SK-N-MC (cell line): ENCODE measurements at regions not wholly inside any gene's neighbourhood (a gene's known extent, or its start where the extent isn't known, plus 50 kb on each side); places are given as distances from the start of the nearest gene placed in this dataset.

Experiments
- DNase-seq: peaks from one replicate; pipeline ENCODE4 v3.0.0-alpha.2; 2011; ENCODE audit warnings: low read depth, low spot score
- H3K27ac ChIP-seq: fragments of 200-600 bp; sonication (generic); 2 replicates; pipeline ENCODE4 v1.5.1; 2016; ENCODE audit warnings: mixed run types
- H3K36me3 ChIP-seq: fragments of 200-600 bp; sonication (generic); 2 replicates; pipeline ENCODE4 v1.6.1; 2017; ENCODE audit warnings: antibody characterized with exemption, low read length, mixed read lengths; ENCODE audit not compliant: insufficient read depth
- H3K4me3 ChIP-seq: fragments of 200-600 bp; sonication (generic); 2 replicates; pipeline ENCODE4 v1.5.1; 2016
- H3K9ac ChIP-seq: fragments of 200-600 bp; sonication (generic); 2 replicates; pipeline ENCODE4 v1.8.0; 2017; ENCODE audit warnings: mixed run types, mixed read lengths; ENCODE audit not compliant: insufficient read length
- H3K9me3 ChIP-seq: fragments of 200-600 bp; sonication (generic); 2 replicates; pipeline ENCODE4 v1.6.1; 2017; ENCODE audit warnings: low read depth, mild to moderate bottlenecking, antibody characterized with exemption, low read length, moderate library complexity, mixed read lengths
- EZH2 ChIP-seq: fragments of 200-600 bp; sonication (generic); IDR thresholded peaks from one replicate; pipeline ENCODE4 v1.6.1; 2017; ENCODE audit warnings: antibody characterized with exemption
- FOXP2 ChIP-seq: optimal IDR thresholded peaks from 2 replicates; pipeline ENCODE3; 2011; ENCODE audit warnings: mild to moderate bottlenecking, moderate library complexity; ENCODE audit not compliant: insufficient read depth; ENCODE audit errors: extremely low read length, control extremely low read depth
- POLR2AphosphoS5 ChIP-seq: IDR thresholded peaks from 2 replicates; pipeline ENCODE4 v1.6.1; 2012; ENCODE audit warnings: mild to moderate bottlenecking, low read depth, low read length, borderline replicate concordance

DNA sequence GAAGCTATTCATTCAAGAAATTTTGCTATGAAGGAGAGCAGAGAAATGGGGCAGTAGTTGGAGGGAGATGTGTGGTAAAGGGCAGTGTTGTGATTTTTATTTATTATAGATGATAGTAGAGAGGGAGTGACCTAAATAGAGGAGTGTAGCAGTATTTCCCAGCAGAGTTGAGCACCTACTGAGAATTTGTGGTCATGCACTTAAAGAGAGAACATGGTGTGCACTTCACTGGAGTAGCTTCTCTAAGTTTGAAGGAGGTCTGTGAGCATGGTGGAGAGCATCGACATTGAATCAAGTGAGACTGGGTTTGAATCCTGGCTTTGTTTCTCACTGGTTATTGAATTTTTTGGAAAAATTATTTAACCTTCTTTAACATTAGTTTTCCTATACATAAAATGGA lies 129.2 kb downstream of the AQP4 start:
- H3K27ac ChIP-seq: no peak overlapping the region
- TF ChIP-seq POLR2AphosphoS5: no peak
- no peak for TF ChIP-seq FOXP2
- TF ChIP-seq EZH2: no peak
- no peak overlapping the region for H3K9ac ChIP-seq
- H3K36me3 ChIP-seq: no peaks in the 10 kb centered on the region
- H3K4me3 ChIP-seq: no peak overlapping the region
- DNase-seq: no peak
- H3K9me3 ChIP-seq: no peaks in the 10 kb centered on the region

DNA sequence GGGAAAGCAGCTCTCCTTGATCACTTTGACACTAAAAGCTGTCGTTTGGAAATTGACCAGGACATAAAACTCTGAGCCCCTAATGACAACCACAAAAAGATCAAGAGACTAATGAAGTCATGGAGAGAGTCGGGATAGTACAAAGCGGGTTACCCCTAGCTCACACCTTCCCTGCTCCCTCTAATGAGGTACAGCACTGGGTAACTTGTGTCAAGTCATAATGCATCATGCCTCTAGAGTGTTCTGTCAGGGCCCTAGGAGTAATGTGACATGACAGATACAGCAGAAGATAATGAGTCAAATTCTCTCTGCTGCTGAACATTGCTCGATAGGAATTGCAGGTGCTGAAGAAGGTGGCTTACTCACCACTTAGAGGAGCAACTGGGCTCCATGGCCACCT lies 130.7 kb downstream of the AQP4 start:
- H3K27ac ChIP-seq: no peak overlapping the region
- H3K36me3 ChIP-seq: no peaks in the 10 kb centered on the region
- no peak for DNase-seq
- H3K4me3 ChIP-seq: no peak overlapping the region
- TF ChIP-seq POLR2AphosphoS5 (no peak), FOXP2 (no peak), EZH2 (no peak)
- H3K9ac ChIP-seq: no peak overlapping the region
- H3K9me3 ChIP-seq: no peaks in the 10 kb centered on the region

DNA sequence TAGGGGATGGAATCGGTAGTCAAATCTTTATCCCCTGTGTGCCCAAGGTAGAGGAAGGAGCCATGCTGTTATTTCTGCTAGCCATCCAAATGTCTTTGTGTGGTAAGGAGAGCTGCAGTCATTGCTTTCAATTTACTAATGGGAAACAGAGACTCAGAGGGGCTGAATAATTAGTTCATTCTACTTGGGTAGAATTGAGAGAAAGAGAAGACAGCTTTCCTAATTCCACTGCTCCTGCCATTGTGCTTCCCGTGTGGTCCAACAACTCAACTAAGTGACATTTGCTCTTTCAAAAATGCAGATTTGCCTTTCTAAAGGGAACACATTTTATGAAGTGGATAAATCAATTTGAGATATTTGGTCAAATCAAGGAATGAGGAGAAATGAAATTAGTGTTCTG lies 136.1 kb downstream of the AQP4 start:
- Histone ChIP-seq H3K4me3 (no peak overlapping the region), H3K9ac (no peak overlapping the region), H3K27ac (no peak overlapping the region), H3K9me3 (no peaks in the 10 kb centered on the region), H3K36me3 (no peaks in the 10 kb centered on the region)
- DNase-seq: no peak
- TF ChIP-seq POLR2AphosphoS5 (no peak), FOXP2 (no peak), EZH2 (no peak)

DNA sequence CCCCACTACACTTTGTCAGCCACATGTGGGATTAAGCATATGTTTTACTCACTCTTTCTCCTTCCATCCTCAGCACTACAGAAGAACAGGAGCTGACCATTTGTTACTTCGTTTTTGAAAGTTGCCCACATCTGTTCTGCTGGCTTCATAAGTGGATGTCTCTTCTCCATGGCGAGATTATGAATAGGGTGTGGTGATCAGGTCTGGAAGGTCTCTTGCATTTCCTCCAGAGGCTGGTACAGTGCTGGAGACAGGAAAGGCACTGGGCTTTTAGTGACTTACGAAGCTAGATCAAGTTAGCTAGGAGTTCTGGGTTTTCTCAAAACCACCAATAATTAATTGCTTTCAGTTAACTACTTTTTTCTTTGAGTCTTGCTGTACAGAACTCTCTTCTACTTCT lies 136.5 kb downstream of the AQP4 start:
- DNase-seq: no peak

DNA sequence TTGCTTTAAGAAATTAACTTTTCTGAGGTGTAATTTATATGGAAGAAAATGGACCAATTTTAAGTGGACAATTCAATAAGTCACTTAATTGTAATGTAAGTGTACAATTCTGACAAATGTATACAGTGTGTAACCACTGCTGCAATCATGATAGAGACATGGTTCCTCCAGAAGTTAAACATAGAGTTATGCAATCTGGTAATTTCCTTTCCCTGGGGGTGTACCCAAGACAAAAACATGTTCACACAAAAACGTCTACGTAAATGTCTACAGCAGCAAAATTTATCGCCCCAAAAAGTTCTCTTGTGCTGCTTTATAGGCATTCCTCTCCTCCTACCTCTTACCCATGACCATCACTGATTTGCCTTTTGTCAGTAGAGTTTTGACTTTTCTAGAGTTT lies 141.5 kb downstream of the AQP4 start:
- Histone ChIP-seq H3K36me3 (no peaks in the 10 kb centered on the region), H3K9me3 (no peaks in the 10 kb centered on the region), H3K4me3 (0 out of 2 replicates have a peak overlapping the region, but pooled peaks have one; percentile 12), H3K27ac (no peak overlapping the region), H3K9ac (no peak overlapping the region)
- TF ChIP-seq FOXP2: no peak
- no peak for TF ChIP-seq EZH2
- TF ChIP-seq POLR2AphosphoS5: no peak
- peak; percentile 66 for DNase-seq

More for the DNA sequence above, 136.5 kb downstream of the AQP4 start:
- no peak overlapping the region for H3K9ac ChIP-seq
- no peak for TF ChIP-seq FOXP2
- no peak for TF ChIP-seq POLR2AphosphoS5
- no peak for TF ChIP-seq EZH2
- no peak overlapping the region for H3K4me3 ChIP-seq
- H3K36me3 ChIP-seq: no peaks in the 10 kb centered on the region
- H3K27ac ChIP-seq: no peak overlapping the region
- H3K9me3 ChIP-seq: no peaks in the 10 kb centered on the region

DNA sequence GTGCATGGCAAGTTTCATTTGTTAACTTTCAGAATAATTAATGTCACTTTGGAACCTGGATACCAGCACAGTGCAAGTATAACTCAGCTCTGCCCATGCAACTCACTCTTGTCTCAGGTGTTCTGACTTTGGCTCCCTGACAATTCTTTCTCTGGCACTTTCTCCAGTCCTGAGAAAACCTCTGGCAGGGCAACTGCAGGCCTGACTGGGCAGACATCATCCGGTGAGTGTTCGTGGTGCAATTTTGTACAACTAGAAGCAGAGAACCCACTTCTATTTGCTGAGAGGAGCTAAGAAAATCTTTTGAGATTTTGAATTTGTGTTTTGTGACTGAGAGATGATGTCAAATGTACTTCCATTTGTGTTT lies 143.0 kb downstream of the AQP4 start:
- no peak overlapping the region for H3K4me3 ChIP-seq
- DNase-seq: no peak
- no peaks in the 10 kb centered on the region for H3K36me3 ChIP-seq
- H3K27ac ChIP-seq: no peak overlapping the region
- TF ChIP-seq POLR2AphosphoS5: no peak
- no peaks in the 10 kb centered on the region for H3K9me3 ChIP-seq
- H3K9ac ChIP-seq: no peak overlapping the region

DNA sequence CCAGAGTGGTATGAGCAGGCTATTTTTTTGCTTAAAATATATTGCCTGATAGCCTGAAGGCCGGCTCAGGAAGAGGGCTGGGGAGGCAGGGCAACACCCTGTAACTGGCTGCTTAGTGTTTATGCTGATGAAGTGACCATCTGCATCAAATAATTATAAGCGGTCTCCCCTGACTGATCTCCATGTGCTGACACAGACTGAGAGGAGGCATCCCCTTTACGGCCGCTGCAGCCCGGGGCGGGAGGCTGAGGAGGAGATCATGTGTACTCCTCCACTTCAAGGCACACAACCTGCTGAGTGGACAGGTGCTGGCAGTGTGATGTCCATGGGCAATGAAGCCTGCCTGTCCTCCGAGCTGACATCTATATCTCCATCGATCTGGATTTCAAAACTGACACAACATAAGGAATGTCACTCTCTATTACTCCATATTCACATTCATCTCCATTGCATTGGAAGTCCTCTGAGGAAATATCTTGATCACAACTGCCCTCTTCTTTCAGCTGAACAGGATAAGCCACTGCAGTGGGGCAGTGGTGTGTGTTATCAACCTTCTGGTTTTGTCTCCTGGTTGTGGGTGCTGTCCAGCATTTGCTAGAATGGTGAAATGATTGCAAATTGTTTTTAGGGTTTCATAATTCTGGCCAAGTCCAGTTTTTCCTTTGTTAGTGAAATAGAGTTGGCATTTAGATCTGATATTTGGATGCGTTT lies 143.5 kb downstream of the AQP4 start:
- H3K36me3 ChIP-seq: no peaks in the 10 kb centered on the region
- no peak overlapping the region for H3K27ac ChIP-seq
- H3K9ac ChIP-seq: no peak overlapping the region
- no peak overlapping the region for H3K4me3 ChIP-seq
- H3K9me3 ChIP-seq: no peaks in the 10 kb centered on the region
- TF ChIP-seq EZH2 (no peak), POLR2AphosphoS5 (no peak), FOXP2 (no peak)
- DNase-seq: no peak

DNA sequence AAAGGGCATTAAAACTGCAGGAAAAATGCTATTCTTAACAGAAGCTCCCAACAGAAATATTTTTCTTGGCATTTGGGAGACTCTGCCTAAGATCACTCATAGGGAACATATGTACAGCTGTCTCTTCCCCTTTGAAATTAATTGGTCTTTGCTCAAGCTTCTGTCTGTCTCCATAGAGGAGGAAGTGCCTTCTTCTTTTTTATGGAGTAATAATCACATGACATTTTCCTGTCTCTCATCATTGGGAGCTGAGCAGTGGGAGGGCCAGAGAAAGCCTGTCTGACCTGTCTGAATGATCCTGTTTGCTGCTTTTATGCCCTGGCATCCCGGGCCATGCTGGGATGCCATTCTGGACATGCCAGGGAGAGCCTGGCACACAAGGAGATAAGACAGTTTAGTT lies 145.6 kb downstream of the AQP4 start:
- no peak overlapping the region for H3K27ac ChIP-seq
- H3K4me3 ChIP-seq: no peak overlapping the region
- no peak for DNase-seq
- no peak overlapping the region for H3K9ac ChIP-seq
- H3K9me3 ChIP-seq: no peaks in the 10 kb centered on the region
- no peaks in the 10 kb centered on the region for H3K36me3 ChIP-seq
- TF ChIP-seq EZH2: no peak
- TF ChIP-seq POLR2AphosphoS5: no peak
- no peak for TF ChIP-seq FOXP2

DNA sequence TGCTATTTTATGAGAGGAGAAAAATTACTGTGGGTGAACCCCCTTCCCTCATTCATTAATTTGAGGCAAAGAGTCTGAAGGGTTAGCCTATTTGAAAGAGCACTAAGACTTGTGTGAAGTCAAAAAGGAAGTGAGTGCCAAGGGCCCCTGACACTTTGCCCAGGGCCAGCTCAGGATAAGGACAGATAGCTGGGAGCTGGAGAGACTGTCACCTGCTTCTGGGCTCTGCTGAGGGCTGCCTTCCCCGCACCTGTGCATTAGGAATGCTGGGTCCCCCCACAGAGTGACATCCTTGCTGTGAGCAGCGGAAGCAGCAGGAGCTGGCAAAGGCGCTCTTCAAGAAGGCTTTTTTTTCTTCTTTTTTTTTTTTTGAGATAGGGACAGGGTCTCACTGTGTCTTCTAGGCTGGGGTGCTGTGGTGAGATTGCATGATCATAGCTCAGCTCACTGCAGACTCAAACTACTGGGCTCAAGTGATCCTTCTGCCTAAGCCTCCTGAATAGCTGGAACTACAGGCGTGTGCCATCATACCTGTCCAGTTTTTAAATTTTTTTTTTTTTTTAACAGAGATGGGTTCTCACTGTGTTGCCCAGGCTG lies 148.3 kb downstream of the AQP4 start:
- H3K9ac ChIP-seq: no peak overlapping the region
- H3K36me3 ChIP-seq: no peaks in the 10 kb centered on the region
- TF ChIP-seq POLR2AphosphoS5: no peak
- TF ChIP-seq EZH2: no peak
- TF ChIP-seq FOXP2: no peak
- DNase-seq: no peak
- H3K9me3 ChIP-seq: no peaks in the 10 kb centered on the region
- no peak overlapping the region for H3K27ac ChIP-seq
- no peak overlapping the region for H3K4me3 ChIP-seq
